Tibial nerve (tissue), 4 donors: ENCODE measurements at regions not wholly inside any gene's neighbourhood (a gene's known extent, or its start where the extent isn't known, plus 50 kb on each side); places are given as distances from the start of the nearest gene placed in this dataset.
"Not testable (repeated sequence)": the region's sequence is repeated elsewhere in the genome, so short reads cannot be mapped to it uniquely, and the experiment has no call there.

Experiments
- DNase-seq, 2 donors: peaks; one replicate each; pipeline ENCODE4 v3.0.0-alpha.2; 2019; ENCODE audit warnings: low spot score in 2 of 2
- H3K27ac ChIP-seq, 4 donors: fragments of 200-600 bp; sonication (generic) in 3 of 4; one replicate each; pipeline ENCODE4 v1.5.1; 2017 to 2019; ENCODE audit warnings: mild to moderate bottlenecking in 1 of 4
- H3K27me3 ChIP-seq, 2 donors: fragments of 200-600 bp; sonication (generic) in 1 of 2; one replicate each; pipeline versions ENCODE4 v1.5.1 to v1.6.0; 2017 to 2019
- H3K36me3 ChIP-seq, 3 donors: fragments of 200-600 bp; sonication (generic); one replicate each; pipeline ENCODE4 v1.5.1; 2018 to 2019
- H3K4me1 ChIP-seq, 4 donors: fragments of 200-600 bp; sonication (generic) in 3 of 4; one replicate each; pipeline ENCODE4 v1.5.1; 2017 to 2019
- H3K4me3 ChIP-seq, 4 donors: fragments of 200-600 bp; sonication (generic) in 3 of 4; one replicate each; pipeline ENCODE4 v1.5.1; 2017 to 2019; ENCODE audit warnings: mild to moderate bottlenecking in 1 of 4, moderate library complexity in 1 of 4
- H3K9me3 ChIP-seq, 4 donors: fragments of 200-600 bp; sonication (generic) in 3 of 4; one replicate each; pipeline ENCODE4 v1.5.1; 2017 to 2019
- CTCF ChIP-seq, 5 experiments: fragments of 200-600 bp in 3 of 5; fragments of 450-650 bp in 2 of 5; sonication (generic) in 3 of 5; IDR thresholded peaks; one replicate each; pipeline ENCODE4 v1.5.1; 2016 to 2019; ENCODE audit warnings: antibody characterized with exemption in 5 of 5, mild to moderate bottlenecking in 3 of 5, moderate library complexity in 2 of 5
- EP300 ChIP-seq, 2 donors: sonication (generic); formaldehyde crosslinking; IDR thresholded peaks; one replicate each; pipeline ENCODE4 v1.6.1; 2017; ENCODE audit warnings: antibody characterized with exemption in 2 of 2, mild to moderate bottlenecking in 1 of 2
- POLR2A ChIP-seq, 2 donors: fragments of 450-650 bp; IDR thresholded peaks; one replicate each; pipeline ENCODE4 v1.6.1; 2017; ENCODE audit warnings: antibody characterized with exemption in 2 of 2, mild to moderate bottlenecking in 2 of 2, moderate library complexity in 2 of 2
- WGBS, 2 donors: methylation state at CpG; one replicate each; pipeline ENCODE4 v1.1.5; 2018; 5-methylcytosine and 5-hydroxymethylcytosine counted together

GRCh38 chr9:30356221-30356620 is 2028.2 kb upstream of the ACO1 start:
- H3K27me3 ChIP-seq, result no peaks in the 10 kb centered on the region
- DNase-seq, result no peak
- no peaks in the 10 kb centered on the region for H3K4me1 ChIP-seq
- H3K27ac ChIP-seq, result no peak overlapping the region
- 89 to 90% methylated on average over 4 of the region's 4 CpGs for WGBS, 2 donors
- no peaks in the 10 kb centered on the region for H3K9me3 ChIP-seq
- H3K36me3 ChIP-seq, result no peaks in the 10 kb centered on the region
- no peak overlapping the region for H3K4me3 ChIP-seq
- TF ChIP-seq CTCF (IDR thresholded peaks at IDR 0.05) (no peak), POLR2A (IDR thresholded peaks at IDR 0.05) (no peak), EP300 (IDR thresholded peaks at IDR 0.05) (no peak)

- Histone ChIP-seq H3K4me3 (no peak overlapping the region), H3K27ac (no peak overlapping the region), H3K36me3 (no peaks in the 10 kb centered on the region), H3K4me1 (no peaks in the 10 kb centered on the region), H3K9me3 (no peaks in the 10 kb centered on the region), H3K27me3 (no peaks in the 10 kb centered on the region)
- no peak for DNase-seq
- TF ChIP-seq CTCF (IDR thresholded peaks at IDR 0.05) (no peak), POLR2A (IDR thresholded peaks at IDR 0.05) (no peak), EP300 (IDR thresholded peaks at IDR 0.05) (no peak)
These were observed 2022.1 kb upstream of the ACO1 start for GRCh38 chr9:30362373-30362772.

GRCh38 chr9:30366140-30366539 is 2018.3 kb upstream of the ACO1 start:
- not testable (repeated sequence) for H3K4me3 ChIP-seq, H3K36me3 ChIP-seq, H3K4me1 ChIP-seq, H3K9me3 ChIP-seq, H3K27ac ChIP-seq, H3K27me3 ChIP-seq, DNase-seq
- 84 to 93% methylated on average over 4 of the region's 4 CpGs for WGBS, 2 donors

GRCh38 chr9:30382271-30382670 is 2002.2 kb upstream of the ACO1 start:
- TF ChIP-seq CTCF (IDR thresholded peaks at IDR 0.05), result no peak
- TF ChIP-seq POLR2A (IDR thresholded peaks at IDR 0.05), result no peak
- TF ChIP-seq EP300 (IDR thresholded peaks at IDR 0.05), result no peak
- WGBS, 2 donors, result 79 to 90% methylated on average over 2 of the region's 2 CpGs
- no peaks in the 10 kb centered on the region for H3K9me3 ChIP-seq
- DNase-seq, result no peak
- no peak overlapping the region for H3K4me3 ChIP-seq
- H3K27ac ChIP-seq, result no peak overlapping the region
- H3K4me1 ChIP-seq, result no peaks in the 10 kb centered on the region
- H3K27me3 ChIP-seq, result no peaks in the 10 kb centered on the region
- H3K36me3 ChIP-seq, result no peaks in the 10 kb centered on the region

- Histone ChIP-seq H3K36me3 (no peaks in the 10 kb centered on the region), H3K9me3 (peaks cover 0 to 34% (median 3%) of the 10 kb centered on the region in 4 donors), H3K4me1 (no peaks in the 10 kb centered on the region), H3K4me3 (no peak overlapping the region), H3K27ac (no peak overlapping the region), H3K27me3 (no peaks in the 10 kb centered on the region)
- no peak for TF ChIP-seq CTCF (IDR thresholded peaks at IDR 0.05)
- TF ChIP-seq POLR2A (IDR thresholded peaks at IDR 0.05), result no peak
- TF ChIP-seq EP300 (IDR thresholded peaks at IDR 0.05), result no peak
- 77 to 82% methylated on average over 3 of the region's 3 CpGs for WGBS, 2 donors
- no peak for DNase-seq
These were observed 1974.2 kb upstream of the ACO1 start for GRCh38 chr9:30410273-30410672.

GRCh38 chr9:30411571-30411970 is 1972.9 kb upstream of the ACO1 start:
- Histone ChIP-seq H3K4me1 (no peaks in the 10 kb centered on the region), H3K4me3 (no peak overlapping the region), H3K27ac (no peak overlapping the region), H3K27me3 (no peaks in the 10 kb centered on the region), H3K9me3 (peaks cover 0 to 37% (median 3%) of the 10 kb centered on the region in 4 donors), H3K36me3 (no peaks in the 10 kb centered on the region)
- DNase-seq, result no peak
- TF ChIP-seq CTCF (IDR thresholded peaks at IDR 0.05) (no peak), EP300 (IDR thresholded peaks at IDR 0.05) (no peak), POLR2A (IDR thresholded peaks at IDR 0.05) (no peak)
- WGBS, 2 donors, result 83 to 88% methylated on average over 5 of the region's 5 CpGs
